Caco-2 (cell line): ENCODE measurements at regions not wholly inside any gene's neighbourhood (a gene's known extent, or its start where the extent isn't known, plus 50 kb on each side); places are given as distances from the start of the nearest gene placed in this dataset.
"Not testable (repeated sequence)": the region's sequence is repeated elsewhere in the genome, so short reads cannot be mapped to it uniquely, and the experiment has no call there.

ENCODE experiments used
- BruUV-seq: library from RNA; stranded (reverse); fragments of 400-500 nt; replicated peaks from 2 replicates; lab custom pipeline; 2021; lab: Mats Ljungman, UMichigan
- CTCF ChIA-PET: fragments of 300-600 bp; sonication (Branson Sonifier 250); formaldehyde crosslinking; loops from one replicate; lab custom pipeline; 2022; ENCODE audit warnings: antibody characterized with exemption; lab: Charles Lee
- POLR2A ChIA-PET: fragments of 300-600 bp; sonication (Branson Sonifier 250); formaldehyde crosslinking; loops from one replicate; lab custom pipeline; 2022; ENCODE audit warnings: antibody characterized with exemption; lab: Charles Lee
- DNase-seq, 2 experiments: peaks; one replicate each; pipeline versions ENCODE4 v3.0.0 to v3.0.0-alpha.2; 2020 to 2022
- H3K27me3 ChIP-seq: replicated peaks from 2 replicates; pipeline ENCODE4 v1.6.0; 2011; ENCODE audit warnings: low read length; ENCODE audit not compliant: control insufficient read depth, insufficient read depth
- H3K36me3 ChIP-seq: 2 replicates; pipeline ENCODE4 v1.5.1; 2011; ENCODE audit warnings: low read length; ENCODE audit not compliant: control insufficient read depth, insufficient read depth
- H3K4me1 ChIP-seq: fragments of 250-450 bp; sonication (Bioruptor Pico); 2 replicates; pipeline ENCODE4 v1.5.1; 2020; ENCODE audit warnings: mild to moderate bottlenecking
- H3K4me3 ChIP-seq: 2 replicates; pipeline ENCODE4 v1.5.1; 2011; ENCODE audit warnings: low read depth, mild to moderate bottlenecking, control low read depth, low read length
- H3K9me3 ChIP-seq: fragments of 250-450 bp; sonication (Bioruptor Pico); 2 replicates; pipeline ENCODE4 v1.5.1; 2020; ENCODE audit warnings: mild to moderate bottlenecking, moderate library complexity
- H3K27ac Mint-ChIP-seq: one replicate; pipeline ENCODE4 v1.8.0; 2022; ENCODE audit warnings: mixed read lengths; ENCODE audit not compliant: unreplicated experiment
- H3K27me3 Mint-ChIP-seq: one replicate; pipeline ENCODE4 v1.8.0; 2022; ENCODE audit warnings: mixed read lengths; ENCODE audit not compliant: insufficient read depth, unreplicated experiment
- H3K36me3 Mint-ChIP-seq: one replicate; pipeline ENCODE4 v1.8.0; 2022; ENCODE audit warnings: mild to moderate bottlenecking, mixed read lengths; ENCODE audit not compliant: insufficient read depth, unreplicated experiment
- H3K4me1 Mint-ChIP-seq: one replicate; pipeline ENCODE4 v1.8.0; 2022; ENCODE audit warnings: low read depth, mixed read lengths; ENCODE audit not compliant: unreplicated experiment
- H3K4me3 Mint-ChIP-seq: one replicate; pipeline ENCODE4 v1.8.0; 2022; ENCODE audit warnings: mild to moderate bottlenecking, moderate library complexity, mixed read lengths; ENCODE audit not compliant: unreplicated experiment
- H3K9me3 Mint-ChIP-seq: one replicate; pipeline ENCODE4 v1.8.0; 2022; ENCODE audit warnings: mixed read lengths; ENCODE audit not compliant: unreplicated experiment
- CTCF ChIP-seq, 2 experiments: fragments of 200-600 bp in 1 of 2; IDR thresholded peaks; 1 replicate in 1 of 2; 2 replicates in 1 of 2; pipeline versions ENCODE4 v1.5.1 to v1.8.0; 2011 to 2022; ENCODE audit warnings: antibody characterized with exemption in 1 of 2, control low read depth in 1 of 2, inconsistent platforms in 1 of 2, low read depth in 1 of 2, low read length in 1 of 2, mild to moderate bottlenecking in 1 of 2, moderate library complexity in 1 of 2; ENCODE audit not compliant: insufficient read depth in 1 of 2, severe bottlenecking in 1 of 2, unreplicated experiment in 1 of 2
- intact Hi-C: fragments of 100-400 bp; cut with micrococcal nuclease; formaldehyde crosslinking; loops from one replicate; pipeline ENCODE4 v1.10.0; 2022; ENCODE audit not compliant: unreplicated experiment

- DNase-seq = no peak
- ChIA-PET CTCF (no interaction called here), POLR2A (no interaction called here)
- no peaks in the 10 kb centered on the region for H3K27me3 ChIP-seq
- H3K36me3 ChIP-seq = no peaks in the 10 kb centered on the region
- TF ChIP-seq CTCF (IDR thresholded peaks at IDR 0.05; ENCODE audit: insufficient read depth in 1 of 2, low read depth in 1 of 2, low read length in 1 of 2, severe bottlenecking in 1 of 2, unreplicated experiment in 1 of 2) = no peak
- Mint-ChIP-seq H3K27ac (no peak overlapping the region), H3K9me3 (peaks cover 9% of the 10 kb centered on the region), H3K27me3 (no peaks in the 10 kb centered on the region), H3K4me3 (no peak overlapping the region), H3K36me3 (no peaks in the 10 kb centered on the region), H3K4me1 (no peaks in the 10 kb centered on the region)
- H3K9me3 ChIP-seq = peaks cover 3% of the 10 kb centered on the region; the same call in 1 of the 2 replicates
- no peak overlapping the region for H3K4me3 ChIP-seq
- no peaks in the 10 kb centered on the region for H3K4me1 ChIP-seq
- no TSS peak for BruUV-seq
- intact Hi-C loops = no loop called here
Measured at GRCh38 chr5:3466392-3466791, 129.2 kb upstream of the IRX1 start.

GRCh38 chr5:3460416-3460815, 135.2 kb upstream of the IRX1 start:
- Histone ChIP-seq H3K27me3 (no peaks in the 10 kb centered on the region), H3K36me3 (no peaks in the 10 kb centered on the region), H3K9me3 (no peaks in the 10 kb centered on the region), H3K4me1 (no peaks in the 10 kb centered on the region), H3K4me3 (no peak overlapping the region)
- BruUV-seq = no TSS peak
- intact Hi-C loops = no loop called here
- CTCF ChIA-PET = no interaction called here
- Mint-ChIP-seq H3K36me3 (no peaks in the 10 kb centered on the region), H3K27me3 (no peaks in the 10 kb centered on the region), H3K9me3 (no peaks in the 10 kb centered on the region), H3K27ac (no peak overlapping the region), H3K4me1 (no peaks in the 10 kb centered on the region), H3K4me3 (no peak overlapping the region)
- TF ChIP-seq CTCF (IDR thresholded peaks at IDR 0.05; ENCODE audit: insufficient read depth in 1 of 2, low read depth in 1 of 2, low read length in 1 of 2, severe bottlenecking in 1 of 2, unreplicated experiment in 1 of 2) = no peak
- POLR2A ChIA-PET = no interaction called here
- DNase-seq = no peak

GRCh38 chr5:3456121-3456681, 139.4 kb upstream of the IRX1 start:
- CTCF ChIA-PET = no interaction called here
- Mint-ChIP-seq H3K9me3 (no peaks in the 10 kb centered on the region), H3K36me3 (no peaks in the 10 kb centered on the region), H3K27ac (no peak overlapping the region), H3K27me3 (no peaks in the 10 kb centered on the region), H3K4me3 (no peak overlapping the region), H3K4me1 (no peaks in the 10 kb centered on the region)
- TF ChIP-seq CTCF (IDR thresholded peaks at IDR 0.05; ENCODE audit: insufficient read depth in 1 of 2, low read depth in 1 of 2, low read length in 1 of 2, severe bottlenecking in 1 of 2, unreplicated experiment in 1 of 2) = no peak
- BruUV-seq = no TSS peak
- H3K4me3 ChIP-seq = no peak overlapping the region
- no peaks in the 10 kb centered on the region for H3K9me3 ChIP-seq
- H3K4me1 ChIP-seq = no peaks in the 10 kb centered on the region
- POLR2A ChIA-PET = no interaction called here
- no peak for DNase-seq
- H3K27me3 ChIP-seq = no peaks in the 10 kb centered on the region
- H3K36me3 ChIP-seq = no peaks in the 10 kb centered on the region
- intact Hi-C loops = no loop called here

- H3K9me3 Mint-ChIP-seq, H3K27me3 Mint-ChIP-seq, H3K4me3 ChIP-seq, H3K4me1 ChIP-seq, H3K27me3 ChIP-seq, H3K4me1 Mint-ChIP-seq, H3K36me3 ChIP-seq, H3K4me3 Mint-ChIP-seq, H3K9me3 ChIP-seq, H3K27ac Mint-ChIP-seq, H3K36me3 Mint-ChIP-seq, BruUV-seq, intact Hi-C loops, DNase-seq, POLR2A ChIA-PET, CTCF ChIA-PET: not testable (repeated sequence)
Measured at GRCh38 chr5:3454028-3454427, 141.6 kb upstream of the IRX1 start.
